H9 (cell line): ENCODE measurements at regions not wholly inside any gene's neighbourhood (a gene's known extent, or its start where the extent isn't known, plus 50 kb on each side); places are given as distances from the start of the nearest gene placed in this dataset.

Experiments
- DNase-seq: peaks from one replicate; pipeline ENCODE4 v3.0.0-alpha.2; 2017
- H2AFZ ChIP-seq: one replicate; pipeline ENCODE4 v1.6.1; 2013; ENCODE audit warnings: mild to moderate bottlenecking, low read length, control low read depth, moderate library complexity
- H2AK5ac ChIP-seq: 2 replicates; pipeline ENCODE4 v1.6.1; 2013; ENCODE audit warnings: low read length, control low read depth, mixed read lengths; ENCODE audit not compliant: insufficient read length
- H2BK120ac ChIP-seq: one replicate; pipeline ENCODE4 v1.6.1; 2013; ENCODE audit warnings: low read depth, mild to moderate bottlenecking, low read length, control low read depth, inconsistent platforms; ENCODE audit not compliant: poor library complexity, severe bottlenecking
- H2BK12ac ChIP-seq: 2 replicates; pipeline ENCODE4 v1.6.1; 2013; ENCODE audit warnings: low read length, control low read depth, mixed read lengths, low read depth; ENCODE audit not compliant: insufficient read length
- H2BK15ac ChIP-seq: 2 replicates; pipeline ENCODE4 v1.6.1; 2013; ENCODE audit warnings: low read depth, low read length, control low read depth
- H2BK20ac ChIP-seq: one replicate; pipeline ENCODE4 v1.6.1; 2013; ENCODE audit warnings: low read depth, mild to moderate bottlenecking, low read length, control low read depth, inconsistent platforms; ENCODE audit not compliant: poor library complexity, severe bottlenecking
- H2BK5ac ChIP-seq: 2 replicates; pipeline ENCODE4 v1.6.1; 2013; ENCODE audit warnings: low read length, control low read depth, mixed read lengths; ENCODE audit not compliant: insufficient read length
- H3K14ac ChIP-seq: 2 replicates; pipeline ENCODE4 v1.6.1; 2013; ENCODE audit warnings: low read length, control low read depth; ENCODE audit not compliant: insufficient read depth
- H3K18ac ChIP-seq: 2 replicates; pipeline ENCODE4 v1.6.1; 2013; ENCODE audit warnings: low read depth, mild to moderate bottlenecking, mixed read lengths, low read length, control low read depth; ENCODE audit not compliant: insufficient read length
- H3K23ac ChIP-seq: 2 replicates; pipeline ENCODE4 v1.6.1; 2013; ENCODE audit warnings: low read length, control low read depth, mixed read lengths, low read depth; ENCODE audit not compliant: insufficient read length
- H3K23me2 ChIP-seq: 2 replicates; pipeline ENCODE4 v1.6.1; 2013; ENCODE audit warnings: low read depth, mild to moderate bottlenecking, mixed read lengths, low read length, control low read depth; ENCODE audit not compliant: insufficient read length, poor library complexity, severe bottlenecking
- H3K27ac ChIP-seq: 2 replicates; pipeline ENCODE4 v1.5.1; 2013; ENCODE audit warnings: low read length, control low read depth, mixed read lengths, low read depth; ENCODE audit not compliant: insufficient read length
- H3K27me3 ChIP-seq: 2 replicates; pipeline ENCODE4 v1.6.1; 2013; ENCODE audit warnings: low read length, control low read depth, inconsistent platforms; ENCODE audit not compliant: insufficient read depth
- H3K4ac ChIP-seq: 2 replicates; pipeline ENCODE4 v1.6.1; 2013; ENCODE audit warnings: low read depth, mild to moderate bottlenecking, control low read depth, inconsistent platforms, low read length, moderate library complexity
- H3K4me1 ChIP-seq: 2 replicates; pipeline ENCODE4 v1.6.1; 2013; ENCODE audit warnings: low read length, control low read depth, inconsistent platforms; ENCODE audit not compliant: insufficient read depth
- H3K4me2 ChIP-seq: 2 replicates; pipeline ENCODE4 v1.6.1; 2013; ENCODE audit warnings: low read length, control low read depth, mixed read lengths; ENCODE audit not compliant: insufficient read length, insufficient read depth
- H3K56ac ChIP-seq: 2 replicates; pipeline ENCODE4 v1.6.1; 2013; ENCODE audit warnings: low read depth, mild to moderate bottlenecking, mixed read lengths, low read length, control low read depth; ENCODE audit not compliant: insufficient read length
- H3K79me1 ChIP-seq: 2 replicates; pipeline ENCODE4 v1.6.1; 2013; ENCODE audit warnings: low read depth, mild to moderate bottlenecking, moderate library complexity, low read length, control low read depth, inconsistent platforms; ENCODE audit not compliant: insufficient read depth, poor library complexity, severe bottlenecking
- H3K79me2 ChIP-seq: 2 replicates; pipeline ENCODE4 v1.6.1; 2013; ENCODE audit warnings: low read length, control low read depth, inconsistent platforms; ENCODE audit not compliant: insufficient read depth
- H3K9ac ChIP-seq: 2 replicates; pipeline ENCODE4 v1.6.1; 2013; ENCODE audit warnings: low read length, control low read depth, mixed read lengths; ENCODE audit not compliant: insufficient read length; ENCODE audit errors: extremely low read depth
- H3K9me3 ChIP-seq: one replicate; pipeline ENCODE4 v1.6.1; 2013; ENCODE audit warnings: low read depth, low read length, inconsistent platforms; ENCODE audit not compliant: control insufficient read depth
- H3T11ph ChIP-seq: one replicate; pipeline ENCODE4 v1.6.1; 2013; ENCODE audit warnings: mild to moderate bottlenecking, low read length, control low read depth, inconsistent platforms
- H4K20me1 ChIP-seq: one replicate; pipeline ENCODE4 v1.6.1; 2013; ENCODE audit not compliant: control insufficient read depth, insufficient read length, insufficient read depth
- H4K5ac ChIP-seq: 2 replicates; pipeline ENCODE4 v1.6.1; 2013; ENCODE audit warnings: low read depth, mild to moderate bottlenecking, mixed read lengths, low read length, control low read depth; ENCODE audit not compliant: insufficient read length
- H4K8ac ChIP-seq: replicated peaks from 2 replicates; pipeline ENCODE4 v1.6.1; 2013; ENCODE audit warnings: low read length, control low read depth, mixed read lengths, low read depth; ENCODE audit not compliant: insufficient read length
- H4K91ac ChIP-seq: 2 replicates; pipeline ENCODE4 v1.6.1; 2013; ENCODE audit warnings: low read depth, mild to moderate bottlenecking, moderate library complexity, mixed read lengths, low read length, control low read depth; ENCODE audit not compliant: insufficient read length
- H3K27ac Mint-ChIP-seq, 3 experiments: 2 replicates in 2 of 3; 3 replicates in 1 of 3; pipeline ENCODE4 v1.8.0; 2020 to 2021; ENCODE audit warnings: mixed read lengths in 3 of 3, mild to moderate bottlenecking in 1 of 3, moderate library complexity in 1 of 3
- H3K27me3 Mint-ChIP-seq: 2 replicates; pipeline ENCODE4 v1.8.0; 2021; ENCODE audit warnings: low read depth, mild to moderate bottlenecking, moderate library complexity, mixed read lengths
- H3K36me3 Mint-ChIP-seq, 3 experiments: 2 replicates in 2 of 3; 3 replicates in 1 of 3; pipeline ENCODE4 v1.8.0; 2020 to 2021; ENCODE audit warnings: low read depth in 3 of 3, mixed read lengths in 3 of 3; ENCODE audit not compliant: insufficient read depth in 1 of 3
- H3K4me1 Mint-ChIP-seq, 2 experiments: 2 replicates each; pipeline ENCODE4 v1.8.0; 2020; ENCODE audit warnings: mixed read lengths in 2 of 2
- H3K4me3 Mint-ChIP-seq, 2 experiments: 2 replicates in 1 of 2; 3 replicates in 1 of 2; pipeline ENCODE4 v1.8.0; 2020 to 2021; ENCODE audit warnings: mild to moderate bottlenecking in 2 of 2, mixed read lengths in 2 of 2, moderate library complexity in 1 of 2
- H3K9me3 Mint-ChIP-seq, 2 experiments: 2 replicates in 1 of 2; 3 replicates in 1 of 2; pipeline ENCODE4 v1.8.0; 2020; ENCODE audit warnings: mild to moderate bottlenecking in 2 of 2, mixed read lengths in 2 of 2, moderate library complexity in 1 of 2
- CTCF ChIP-seq: fragments of 200-600 bp; sonication (generic); conservative IDR thresholded peaks from 3 replicates; pipeline ENCODE4 v1.8.0; 2021; ENCODE audit warnings: antibody characterized with exemption, mild to moderate bottlenecking
- WGBS: extraction: QIAGEN DNeasy Blood & Tissue Kit; methylation state at CpG from one replicate; pipeline ENCODE4 v1.1.7; 2013; ENCODE audit warnings: missing lambda C conversion rate, low lambda C conversion rate, mixed read lengths; ENCODE audit not compliant: insufficient read length; ENCODE audit errors: extremely low coverage; 5-methylcytosine and 5-hydroxymethylcytosine counted together

DNA sequence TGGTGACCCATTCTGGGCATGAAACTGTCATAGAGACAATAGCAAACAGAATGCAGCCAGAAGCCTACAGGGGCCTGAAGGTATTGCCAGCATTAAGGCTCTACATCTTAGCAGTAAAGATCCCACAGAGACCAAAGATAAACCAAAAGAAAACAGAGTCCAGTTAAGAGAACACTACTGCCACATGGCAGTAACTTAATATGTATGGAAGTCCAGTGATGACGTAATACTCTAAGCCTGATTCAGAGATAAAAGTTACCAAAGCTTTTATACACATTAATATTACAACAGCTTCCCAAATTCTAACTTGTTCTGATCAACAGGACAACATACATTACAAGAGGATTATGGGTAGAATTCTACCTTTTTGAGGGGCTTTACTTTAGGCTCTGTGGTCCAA lies 371.5 kb downstream of the PRELID2 start:
- Histone ChIP-seq H2BK5ac (no peak overlapping the region), H4K91ac (no peak overlapping the region), H4K5ac (no peak overlapping the region), H4K8ac (no peak overlapping the region), H2BK120ac (no peak overlapping the region), H3K4me1 (no peaks in the 10 kb centered on the region), H4K20me1 (no peaks in the 10 kb centered on the region), H3K9me3 (no peaks in the 10 kb centered on the region), H3K4me2 (no peak overlapping the region), H3K9ac (no peak overlapping the region), H3K4ac (no peak overlapping the region), H2AK5ac (no peak overlapping the region), H3K27ac (no peak overlapping the region), H2BK15ac (no peak overlapping the region), H3K56ac (no peak overlapping the region), H3T11ph (no peak overlapping the region), H2BK20ac (no peak overlapping the region), H3K23me2 (no peaks in the 10 kb centered on the region), H3K23ac (no peak overlapping the region), H3K79me1 (no peaks in the 10 kb centered on the region), H3K27me3 (no peaks in the 10 kb centered on the region), H2BK12ac (no peak overlapping the region), H3K79me2 (no peaks in the 10 kb centered on the region), H3K18ac (no peak overlapping the region), H3K14ac (no peak overlapping the region), H2AFZ (no peak overlapping the region)
- H3K36me3 Mint-ChIP-seq = no peaks in the 10 kb centered on the region
- TF ChIP-seq CTCF = 0 out of 3 replicates have a peak, but pooled peaks have one; percentile 19
- H3K4me3 Mint-ChIP-seq = no peak overlapping the region
- H3K9me3 Mint-ChIP-seq = no peaks in the 10 kb centered on the region
- DNase-seq = no peak
- WGBS = no CpG with 5 or more reads among the region's 1 CpG
- no peaks in the 10 kb centered on the region for H3K27me3 Mint-ChIP-seq
- H3K4me1 Mint-ChIP-seq = no peaks in the 10 kb centered on the region
- no peak overlapping the region for H3K27ac Mint-ChIP-seq
